Astrocyte of the cerebellum (primary cell): ENCODE measurements at regions not wholly inside any gene's neighbourhood (a gene's known extent, or its start where the extent isn't known, plus 50 kb on each side); places are given as distances from the start of the nearest gene placed in this dataset.

Experiments used
- DNase-seq: peaks from one replicate; pipeline ENCODE4 v3.0.0-alpha.2; 2011; ENCODE audit warnings: low read depth
- H3K4me3 ChIP-seq: 2 replicates; pipeline ENCODE4 v1.5.1; 2011; ENCODE audit warnings: mild to moderate bottlenecking, low read depth, low read length, moderate library complexity
- in situ Hi-C: cut with HindIII; loops from 2 replicates; pipeline ENCODE4 v1.10.0; 2017; ENCODE audit warnings: low sequenced_read_pairs
- TF ChIP-seq, protein P1 (sequence below): IDR thresholded peaks from 2 replicates; pipeline ENCODE4 v1.5.1; 2012; ENCODE audit warnings: low read length, low read depth, moderate library complexity, mild to moderate bottlenecking; ENCODE audit errors: missing control alignments

DNA sequence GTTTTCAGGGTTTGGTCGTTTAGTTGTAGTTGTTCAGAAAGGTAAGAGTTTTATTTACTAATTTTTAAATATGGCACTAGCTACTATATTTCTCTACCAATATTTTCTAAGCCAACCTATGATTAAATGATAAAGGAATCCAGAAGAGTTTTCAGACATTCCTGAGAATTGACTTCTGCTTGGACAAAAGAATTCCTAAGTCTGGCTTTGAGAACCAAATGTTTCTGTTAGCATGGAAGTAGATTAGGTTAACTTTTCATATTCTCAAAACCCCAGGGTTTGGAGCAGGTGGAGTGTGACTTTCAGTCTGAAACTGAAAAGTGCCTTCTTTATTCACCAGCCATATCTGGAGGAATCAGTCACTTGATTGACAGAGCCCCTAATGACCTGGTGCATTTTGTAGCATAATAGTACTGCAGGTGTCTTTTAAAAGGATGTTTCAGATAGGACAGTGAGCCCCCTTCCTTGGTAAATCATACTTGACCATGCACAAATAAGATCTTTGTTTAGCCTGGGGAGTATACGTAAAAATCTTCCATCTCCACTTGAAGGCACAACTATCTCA is 457.0 kb upstream of the ZNF462 start:
- H3K4me3 ChIP-seq: no peak overlapping the region
- in situ Hi-C loops: no loop called here
- no peak for DNase-seq
- TF ChIP-seq, protein P1, sequence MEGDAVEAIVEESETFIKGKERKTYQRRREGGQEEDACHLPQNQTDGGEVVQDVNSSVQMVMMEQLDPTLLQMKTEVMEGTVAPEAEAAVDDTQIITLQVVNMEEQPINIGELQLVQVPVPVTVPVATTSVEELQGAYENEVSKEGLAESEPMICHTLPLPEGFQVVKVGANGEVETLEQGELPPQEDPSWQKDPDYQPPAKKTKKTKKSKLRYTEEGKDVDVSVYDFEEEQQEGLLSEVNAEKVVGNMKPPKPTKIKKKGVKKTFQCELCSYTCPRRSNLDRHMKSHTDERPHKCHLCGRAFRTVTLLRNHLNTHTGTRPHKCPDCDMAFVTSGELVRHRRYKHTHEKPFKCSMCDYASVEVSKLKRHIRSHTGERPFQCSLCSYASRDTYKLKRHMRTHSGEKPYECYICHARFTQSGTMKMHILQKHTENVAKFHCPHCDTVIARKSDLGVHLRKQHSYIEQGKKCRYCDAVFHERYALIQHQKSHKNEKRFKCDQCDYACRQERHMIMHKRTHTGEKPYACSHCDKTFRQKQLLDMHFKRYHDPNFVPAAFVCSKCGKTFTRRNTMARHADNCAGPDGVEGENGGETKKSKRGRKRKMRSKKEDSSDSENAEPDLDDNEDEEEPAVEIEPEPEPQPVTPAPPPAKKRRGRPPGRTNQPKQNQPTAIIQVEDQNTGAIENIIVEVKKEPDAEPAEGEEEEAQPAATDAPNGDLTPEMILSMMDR: no peak

DNA sequence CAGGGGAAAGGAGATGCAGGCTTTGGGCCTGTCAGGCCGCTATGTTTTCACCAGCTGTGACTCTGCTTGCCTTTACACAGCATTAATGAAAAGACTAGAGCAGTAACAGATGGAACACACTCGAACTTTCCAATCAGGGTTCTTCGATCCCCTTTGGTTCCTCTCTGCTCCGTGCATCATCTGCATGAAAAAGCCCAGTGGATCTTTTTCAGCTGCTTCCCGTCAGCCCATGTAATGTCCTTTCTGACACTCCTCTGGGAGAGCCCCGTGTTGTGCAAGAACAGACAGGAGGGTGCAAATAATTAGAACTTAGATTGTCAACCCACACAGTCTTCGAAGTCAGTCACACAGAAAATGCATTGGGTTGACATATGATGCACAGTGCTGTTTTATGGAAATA is 448.9 kb upstream of the ZNF462 start:
- DNase-seq: no peak
- TF ChIP-seq, protein P1: no peak
- H3K4me3 ChIP-seq: no peak overlapping the region
- in situ Hi-C loops: no loop called here

DNA sequence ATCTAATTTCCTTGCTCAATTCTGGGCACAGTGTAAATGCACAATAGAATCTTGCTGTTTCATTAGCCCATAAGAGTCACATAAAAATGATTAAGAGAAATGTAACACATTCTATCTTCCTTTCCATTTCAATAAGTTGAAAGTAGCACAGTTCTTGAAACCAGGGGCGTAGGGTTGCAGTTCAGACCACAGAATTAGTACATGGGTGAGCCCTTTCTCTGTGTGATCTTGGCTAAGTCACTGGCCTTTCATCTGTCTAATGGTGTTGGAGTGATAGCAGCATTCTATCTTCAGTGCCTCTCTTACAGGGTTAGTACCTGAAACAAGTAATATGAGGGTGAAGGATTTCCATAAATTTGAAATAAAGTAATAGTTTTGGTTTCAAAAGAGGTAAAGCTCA is 445.3 kb upstream of the ZNF462 start:
- in situ Hi-C loops: no loop called here
- no peak for DNase-seq
- no peak overlapping the region for H3K4me3 ChIP-seq
- TF ChIP-seq, protein P1: no peak

DNA sequence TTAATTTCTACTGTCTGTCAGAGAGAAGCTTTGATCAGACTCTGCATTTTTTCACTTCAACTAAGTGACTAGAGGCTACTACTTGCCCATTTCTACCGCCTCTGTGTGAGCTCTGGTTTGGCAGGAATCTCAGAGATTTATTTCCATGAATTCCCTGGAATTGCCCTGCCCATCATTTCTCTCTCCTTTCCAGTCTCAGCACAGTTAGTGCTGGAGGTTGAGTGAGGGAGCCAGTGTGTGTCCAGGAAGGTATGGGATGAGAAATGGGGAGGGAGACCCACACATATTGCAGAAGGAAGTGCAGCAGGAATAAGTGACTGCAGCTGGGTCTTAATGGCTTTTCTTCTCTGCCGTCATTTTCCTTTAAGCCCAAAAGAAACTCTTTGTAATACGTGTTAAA is 443.1 kb upstream of the ZNF462 start:
- DNase-seq: no peak
- H3K4me3 ChIP-seq: no peak overlapping the region
- in situ Hi-C loops: no loop called here
- TF ChIP-seq, protein P1: no peak

DNA sequence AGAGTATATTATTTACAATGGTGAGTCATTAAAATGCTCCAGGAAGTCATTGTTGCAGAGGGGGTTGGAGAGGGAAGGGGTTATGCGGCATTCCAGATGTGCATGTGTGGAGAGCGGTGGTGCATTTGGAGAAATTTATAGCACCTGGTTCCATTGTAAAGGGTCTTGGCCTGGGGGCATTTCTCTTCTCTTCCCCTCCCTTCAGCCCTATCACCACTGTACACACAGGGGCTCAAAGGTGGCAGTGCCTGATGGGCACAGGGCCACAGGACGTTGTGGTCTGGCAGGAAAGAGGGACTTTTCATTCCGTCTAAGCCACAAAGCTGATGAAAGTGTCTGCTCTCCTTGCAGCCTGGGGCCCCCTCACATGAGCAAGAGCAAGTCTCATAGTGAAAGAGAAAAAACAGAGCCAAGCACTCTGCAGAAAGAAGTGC is 442.4 kb upstream of the ZNF462 start:
- TF ChIP-seq, protein P1: no peak
- peak; percentile 38 for DNase-seq
- H3K4me3 ChIP-seq: no peak overlapping the region
- in situ Hi-C loops: no loop called here

DNA sequence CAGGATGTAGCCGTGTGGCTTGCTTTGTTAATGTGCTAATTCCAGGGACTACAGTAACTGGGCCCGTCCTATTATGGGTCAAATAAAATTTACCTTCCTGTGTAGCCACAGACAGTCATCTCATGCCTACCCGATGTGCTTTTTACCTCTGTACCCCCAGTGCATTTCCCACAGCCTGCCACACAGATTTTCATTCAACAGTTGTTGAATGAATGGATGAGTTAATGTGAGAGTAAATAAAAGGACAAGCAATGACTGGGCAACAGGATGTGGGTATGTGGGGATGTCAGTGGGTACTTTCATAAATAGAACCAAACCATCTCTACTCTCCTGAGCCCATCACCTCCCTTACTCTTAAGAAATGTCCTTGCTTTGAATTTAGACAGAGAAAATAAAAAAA is 441.2 kb upstream of the ZNF462 start:
- in situ Hi-C loops: no loop called here
- TF ChIP-seq, protein P1: no peak

More for the DNA sequence above, 441.2 kb upstream of the ZNF462 start:
- no peak for DNase-seq
- H3K4me3 ChIP-seq: no peak overlapping the region
